ENCODE measurements at regions not wholly inside any gene's neighbourhood (a gene's known extent, or its start where the extent isn't known, plus 50 kb on each side); places are given as distances from the start of the nearest gene placed in this dataset.

GRCh38 chr10:31151301-31151700, 119.6 kb upstream of the ZNF438 start:
- TF ChIP-seq CTCF (conservative IDR thresholded peaks at IDR 0.05; ENCODE audit: low read depth in 2 of 2): no peak
- TF ChIP-seq EZH2 (IDR thresholded peaks at IDR 0.05; ENCODE audit: low read depth, unreplicated experiment): no peak
- TF ChIP-seq EZH2phosphoT487 (IDR thresholded peaks at IDR 0.05; ENCODE audit: unreplicated experiment): no peak
- no peak for TF ChIP-seq ZNF331 (CRISPR knock-in tag; IDR thresholded peaks at IDR 0.05; ENCODE audit: low read depth)
- TF ChIP-seq REST (IDR thresholded peaks at IDR 0.05; ENCODE audit: unreplicated experiment): no peak
- TF ChIP-seq POLR2AphosphoS5 (IDR thresholded peaks at IDR 0.05; ENCODE audit: low read depth): no peak
- no peak for TF ChIP-seq CREB1 (CRISPR knock-in tag; IDR thresholded peaks at IDR 0.05; ENCODE audit: low read depth)
